IPS-20b (cell line): ENCODE measurements at regions not wholly inside any gene's neighbourhood (a gene's known extent, or its start where the extent isn't known, plus 50 kb on each side); places are given as distances from the start of the nearest gene placed in this dataset.

Experiments used
- H3K27ac ChIP-seq: one replicate; pipeline ENCODE4 v1.5.1; 2013; ENCODE audit warnings: low read length
- H3K27me3 ChIP-seq: 2 replicates; pipeline ENCODE4 v1.6.1; 2013; ENCODE audit warnings: mild to moderate bottlenecking, low read length, inconsistent platforms; ENCODE audit not compliant: insufficient read depth
- H3K36me3 ChIP-seq: 2 replicates; pipeline ENCODE4 v1.6.1; 2013; ENCODE audit warnings: low read depth, mild to moderate bottlenecking, inconsistent platforms, low read length, moderate library complexity; ENCODE audit not compliant: insufficient read depth
- H3K4me1 ChIP-seq: 2 replicates; pipeline ENCODE4 v1.6.1; 2013; ENCODE audit warnings: mild to moderate bottlenecking, control low read depth, inconsistent platforms, low read length, moderate library complexity; ENCODE audit not compliant: insufficient read depth
- H3K4me3 ChIP-seq: 2 replicates; pipeline ENCODE4 v1.5.1; 2013; ENCODE audit warnings: mild to moderate bottlenecking, low read length, inconsistent platforms
- H3K9ac ChIP-seq: 2 replicates; pipeline ENCODE4 v1.6.1; 2013; ENCODE audit warnings: low read depth, mild to moderate bottlenecking, inconsistent platforms, low read length, moderate library complexity
- H3K9me3 ChIP-seq: 2 replicates; pipeline ENCODE4 v1.6.1; 2013; ENCODE audit warnings: mild to moderate bottlenecking, low read depth, low read length, inconsistent platforms; ENCODE audit not compliant: insufficient read depth

DNA sequence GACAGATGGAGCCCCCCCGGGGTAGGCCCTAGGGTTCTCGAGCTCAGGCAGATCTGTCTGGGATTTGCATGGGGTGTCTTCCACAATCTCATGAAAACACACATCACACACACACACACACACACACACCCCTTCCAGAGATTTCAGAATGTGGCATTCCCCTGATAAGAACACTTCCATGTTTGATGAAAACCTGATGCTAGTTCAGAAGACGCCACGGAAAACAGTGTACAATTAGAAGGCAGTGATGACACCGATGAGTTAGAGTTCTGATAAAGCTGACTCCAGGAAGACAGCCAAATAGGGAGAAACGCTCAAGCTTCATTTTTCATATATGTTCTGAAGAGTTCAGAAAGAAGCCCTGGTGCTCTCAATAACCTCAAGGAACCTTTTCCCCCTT, 438.7 kb upstream of the JARID2 start:
- Histone ChIP-seq H3K36me3 (no peaks in the 10 kb centered on the region), H3K9ac (no peak overlapping the region), H3K4me1 (peaks cover 4% of the 10 kb centered on the region; the same call in 1 of the 2 replicates), H3K4me3 (no peak overlapping the region), H3K27ac (no peak overlapping the region), H3K9me3 (no peaks in the 10 kb centered on the region; the same call in 1 of the 2 replicates), H3K27me3 (peaks cover 8% of the 10 kb centered on the region)

DNA sequence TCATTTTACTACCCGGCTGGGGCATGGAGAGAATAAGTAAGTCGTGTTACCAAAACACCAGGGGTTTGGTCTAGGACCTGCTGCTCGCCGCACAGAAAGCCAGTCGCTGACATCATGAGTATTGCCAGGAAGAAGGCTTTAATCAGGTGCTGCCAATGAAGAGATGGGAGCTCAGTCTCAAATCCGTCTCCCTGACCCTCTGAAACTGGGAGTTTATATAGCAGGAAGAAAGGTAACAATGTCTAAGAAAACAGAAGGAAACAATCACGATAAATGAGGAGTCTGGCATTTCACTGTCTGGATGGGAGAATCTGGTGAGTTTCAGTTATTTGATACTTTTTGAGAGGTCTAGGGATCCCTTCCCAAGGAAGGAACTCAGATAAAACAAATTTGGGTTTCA, 437.9 kb upstream of the JARID2 start:
- Histone ChIP-seq H3K9me3 (no peaks in the 10 kb centered on the region; the same call in 1 of the 2 replicates), H3K4me3 (no peak overlapping the region), H3K36me3 (no peaks in the 10 kb centered on the region), H3K9ac (no peak overlapping the region), H3K27me3 (peaks cover 8% of the 10 kb centered on the region), H3K27ac (no peak overlapping the region), H3K4me1 (no peaks in the 10 kb centered on the region; the same call in 1 of the 2 replicates)

DNA sequence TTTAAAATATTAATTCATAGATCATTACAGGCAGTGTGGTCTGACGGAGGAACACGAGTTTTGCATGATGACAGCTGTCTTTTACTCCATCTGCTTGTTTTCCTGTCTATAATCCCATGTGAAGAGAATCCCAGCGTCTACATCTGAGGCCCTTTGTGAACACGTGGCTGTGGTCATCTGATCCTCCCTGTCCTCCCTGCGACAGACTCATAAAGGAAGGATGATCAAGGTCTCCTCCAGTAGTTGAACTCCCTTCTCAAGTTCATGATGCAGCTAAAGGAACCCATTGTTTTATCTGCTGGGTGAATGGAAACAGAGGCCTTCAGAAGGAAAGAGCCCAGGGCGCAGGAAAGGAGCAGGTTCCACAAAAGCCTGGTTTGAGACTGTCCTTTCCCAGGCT, 435.8 kb upstream of the JARID2 start:
- Histone ChIP-seq H3K9ac (no peak overlapping the region), H3K9me3 (no peaks in the 10 kb centered on the region; the same call in 1 of the 2 replicates), H3K27me3 (no peaks in the 10 kb centered on the region), H3K36me3 (no peaks in the 10 kb centered on the region), H3K27ac (no peak overlapping the region), H3K4me1 (no peaks in the 10 kb centered on the region; the same call in 1 of the 2 replicates), H3K4me3 (no peak overlapping the region)

DNA sequence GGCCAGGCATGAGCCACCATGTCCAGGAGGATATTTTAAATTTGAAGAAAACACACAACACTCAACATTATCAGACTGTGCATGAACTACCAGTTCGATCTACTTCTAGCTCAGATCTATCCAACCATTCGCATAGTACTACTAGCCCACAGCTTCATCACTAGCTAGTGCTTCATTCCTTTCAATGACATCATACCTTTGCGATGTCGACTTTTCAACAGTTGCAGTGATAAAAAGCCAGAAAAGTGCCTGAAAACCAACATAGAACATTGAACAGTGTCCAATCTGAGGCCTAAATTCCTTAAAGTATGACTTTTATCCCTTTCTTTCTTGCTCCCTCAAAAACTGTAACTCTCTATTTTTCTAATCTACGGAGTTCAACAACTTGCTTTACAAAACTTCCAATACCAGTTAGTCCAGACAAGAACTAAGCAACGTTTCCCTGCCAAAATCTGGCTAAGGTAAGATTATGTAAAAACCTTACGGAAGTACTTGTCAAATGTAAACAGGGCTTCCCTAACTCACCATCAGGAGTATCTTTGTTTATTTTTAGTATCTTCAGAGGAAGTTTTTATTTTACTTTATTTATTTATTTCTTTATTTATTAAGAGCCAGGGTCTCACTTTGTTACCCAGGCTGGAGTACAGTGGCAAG, 434.0 kb upstream of the JARID2 start:
- Histone ChIP-seq H3K36me3 (no peaks in the 10 kb centered on the region), H3K4me1 (no peaks in the 10 kb centered on the region; the same call in none of the 2 replicates), H3K9ac (no peak overlapping the region), H3K9me3 (no peaks in the 10 kb centered on the region; the same call in 1 of the 2 replicates), H3K4me3 (no peak overlapping the region), H3K27ac (no peak overlapping the region), H3K27me3 (no peaks in the 10 kb centered on the region)

DNA sequence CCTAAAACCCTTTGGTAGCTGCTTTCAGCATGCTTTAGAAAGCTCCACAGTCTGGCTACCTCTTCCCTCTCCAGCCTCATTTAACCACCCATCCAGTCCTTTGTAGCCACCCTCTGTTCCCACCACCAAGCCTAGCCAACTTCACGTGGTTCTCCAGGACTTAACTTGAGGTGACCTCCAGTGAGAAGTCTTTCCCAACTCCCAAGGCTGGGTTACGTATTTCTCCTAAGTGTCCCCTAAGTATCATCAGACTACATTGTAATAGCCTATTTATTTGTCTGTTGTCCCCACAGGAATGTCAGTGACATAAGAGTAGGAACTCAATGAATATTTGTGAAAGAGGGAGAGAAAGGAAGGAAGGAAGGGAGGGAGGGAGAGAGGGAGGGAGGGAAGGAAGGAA, 431.9 kb upstream of the JARID2 start:
- no peaks in the 10 kb centered on the region for H3K27me3 ChIP-seq
- H3K36me3 ChIP-seq = no peaks in the 10 kb centered on the region
- no peak overlapping the region for H3K4me3 ChIP-seq
- H3K9me3 ChIP-seq = no peaks in the 10 kb centered on the region
- no peak overlapping the region for H3K9ac ChIP-seq
- H3K27ac ChIP-seq = no peak overlapping the region
- H3K4me1 ChIP-seq = no peaks in the 10 kb centered on the region; the same call in none of the 2 replicates

DNA sequence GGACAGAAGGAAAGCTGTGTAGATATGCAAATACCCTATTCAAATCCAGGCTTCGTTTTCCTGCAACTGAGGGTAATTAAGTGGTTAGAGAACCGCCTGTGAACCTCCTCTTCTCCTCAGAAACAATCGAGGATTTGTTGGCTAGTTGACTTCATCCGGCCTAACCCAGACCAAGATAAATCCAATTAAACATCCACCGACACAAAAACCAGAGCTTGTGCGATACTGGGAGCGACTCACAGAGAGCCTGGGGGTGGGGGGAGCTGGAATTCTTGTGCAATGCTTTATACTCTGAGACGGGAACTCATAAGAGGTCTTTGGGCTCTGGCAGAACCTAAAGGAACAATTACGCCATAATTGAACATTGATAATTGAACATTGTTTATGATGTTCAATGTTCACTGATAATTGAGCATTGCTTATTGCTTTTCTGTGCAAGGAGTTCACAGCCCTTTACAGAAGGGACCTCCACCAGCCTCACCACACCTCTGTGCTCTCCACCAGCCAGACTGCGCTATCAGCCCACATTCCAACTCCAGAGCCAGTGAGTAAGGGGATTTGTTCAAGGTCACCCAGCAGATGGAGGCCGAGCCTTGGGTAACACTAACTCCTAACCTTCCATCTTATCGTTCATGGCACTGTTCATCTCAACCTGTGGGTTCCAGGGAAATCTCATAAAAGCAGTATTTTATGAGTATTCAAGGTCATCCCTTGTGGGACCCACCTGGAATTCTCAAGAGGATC, 429.6 kb upstream of the JARID2 start:
- no peaks in the 10 kb centered on the region for H3K9me3 ChIP-seq

DNA sequence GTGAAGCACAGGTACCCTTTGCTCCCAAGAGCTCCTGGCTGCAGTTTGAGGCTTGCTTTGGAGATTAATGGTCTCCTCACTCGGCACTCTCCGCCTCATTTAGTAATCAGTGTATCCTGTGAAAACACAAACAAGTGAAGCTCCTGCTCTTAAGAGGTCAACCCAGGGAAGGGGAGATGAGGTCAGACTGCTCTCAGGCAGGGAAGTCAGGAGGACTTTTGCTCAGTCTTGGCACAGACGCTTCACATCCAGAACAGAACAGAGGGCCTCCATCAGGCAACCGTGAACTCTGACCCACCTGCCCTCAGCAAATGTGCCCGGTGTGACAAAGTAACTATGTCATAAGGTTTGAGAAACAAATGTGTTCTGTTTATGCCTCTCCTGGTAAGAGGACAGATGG, 428.8 kb upstream of the JARID2 start:
- H3K27me3 ChIP-seq = no peaks in the 10 kb centered on the region

More for the DNA sequence above, 429.6 kb upstream of the JARID2 start:
- no peak overlapping the region for H3K4me3 ChIP-seq
- H3K27ac ChIP-seq = no peak overlapping the region
- H3K27me3 ChIP-seq = no peaks in the 10 kb centered on the region
- H3K9ac ChIP-seq = no peak overlapping the region
- no peaks in the 10 kb centered on the region for H3K36me3 ChIP-seq
- H3K4me1 ChIP-seq = no peaks in the 10 kb centered on the region; the same call in none of the 2 replicates

DNA sequence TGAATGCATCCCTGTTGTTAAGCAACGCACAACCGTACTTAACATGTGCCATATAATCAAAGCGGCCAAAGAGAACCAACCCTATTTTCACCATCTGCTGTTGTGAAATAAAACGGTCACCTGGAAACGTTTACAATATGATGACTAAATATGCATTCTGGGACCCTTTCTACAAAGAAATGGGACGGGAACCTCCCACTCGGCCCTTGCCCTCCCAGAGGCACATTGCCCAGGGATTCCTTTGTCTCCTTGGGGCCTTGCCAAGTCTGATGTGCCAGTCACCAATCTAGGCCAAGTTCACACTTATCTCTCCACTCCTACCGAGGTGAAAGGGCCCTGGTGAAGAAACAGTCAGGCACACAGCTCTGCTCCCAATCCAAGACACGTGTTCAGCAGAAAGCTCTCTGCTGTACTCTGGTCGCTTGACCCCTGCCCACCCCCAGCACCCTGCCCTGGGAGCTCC, 427.4 kb upstream of the JARID2 start:
- H3K27ac ChIP-seq = no peak overlapping the region
- H3K4me3 ChIP-seq = no peak overlapping the region
- H3K9me3 ChIP-seq = no peaks in the 10 kb centered on the region
- H3K9ac ChIP-seq = no peak overlapping the region
- no peaks in the 10 kb centered on the region for H3K36me3 ChIP-seq
- no peaks in the 10 kb centered on the region; the same call in 1 of the 2 replicates for H3K4me1 ChIP-seq
- no peaks in the 10 kb centered on the region for H3K27me3 ChIP-seq

More for the DNA sequence above, 428.8 kb upstream of the JARID2 start:
- Histone ChIP-seq H3K27ac (no peak overlapping the region), H3K4me1 (no peaks in the 10 kb centered on the region; the same call in none of the 2 replicates), H3K9me3 (no peaks in the 10 kb centered on the region), H3K9ac (no peak overlapping the region), H3K4me3 (no peak overlapping the region), H3K36me3 (no peaks in the 10 kb centered on the region)

DNA sequence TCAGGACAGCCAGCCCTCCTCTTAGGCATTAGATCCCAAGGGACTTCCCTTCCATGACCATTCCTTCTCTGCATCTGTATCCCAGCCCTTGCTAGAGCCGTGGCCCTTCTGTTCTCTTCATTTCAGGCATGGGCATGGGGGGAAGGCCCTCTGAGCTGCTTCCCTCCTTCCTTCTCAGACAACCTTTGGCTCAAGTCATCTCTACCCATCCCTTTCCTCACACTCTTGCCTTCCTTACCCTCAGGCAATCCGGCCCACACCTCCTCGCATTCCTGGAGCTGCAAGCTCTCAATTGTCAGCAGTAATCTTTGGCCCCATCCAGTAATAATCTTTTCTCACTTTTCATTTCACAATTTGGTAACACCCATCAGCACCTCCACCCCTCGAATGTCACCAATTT, 426.9 kb upstream of the JARID2 start:
- Histone ChIP-seq H3K9me3 (no peaks in the 10 kb centered on the region), H3K27ac (no peak overlapping the region), H3K27me3 (no peaks in the 10 kb centered on the region), H3K36me3 (no peaks in the 10 kb centered on the region), H3K9ac (no peak overlapping the region), H3K4me3 (no peak overlapping the region), H3K4me1 (peaks cover 5% of the 10 kb centered on the region; the same call in 1 of the 2 replicates)

DNA sequence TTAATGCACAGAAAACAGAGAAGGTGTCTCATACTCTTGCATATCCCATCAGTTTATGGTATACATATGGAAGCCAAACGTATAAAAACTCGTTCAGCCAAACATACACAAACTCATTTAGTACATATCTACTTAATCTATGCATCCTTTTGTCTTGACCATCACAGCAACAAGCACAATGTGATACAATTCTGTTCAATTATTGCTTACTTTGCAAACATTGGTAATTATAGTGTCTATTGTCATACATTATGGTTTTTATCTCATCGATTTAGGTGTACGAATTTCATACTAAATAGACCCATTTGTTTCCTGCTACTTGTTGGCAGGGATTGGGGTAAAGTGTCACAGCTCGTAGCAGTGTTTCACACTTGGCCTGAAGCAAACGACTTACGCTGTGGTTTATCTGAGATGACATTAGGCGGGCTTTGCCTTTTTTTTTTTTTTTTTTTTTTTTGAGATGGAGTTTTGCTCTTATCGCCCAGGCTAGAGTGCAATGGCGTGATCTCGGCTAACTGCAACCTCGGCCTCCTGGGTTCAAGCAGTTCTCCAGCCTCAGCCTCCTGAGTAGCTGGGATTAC, 425.9 kb upstream of the JARID2 start:
- no peak overlapping the region for H3K4me3 ChIP-seq
- H3K27me3 ChIP-seq = no peaks in the 10 kb centered on the region
- no peak overlapping the region for H3K27ac ChIP-seq
- no peaks in the 10 kb centered on the region for H3K9me3 ChIP-seq
- no peak overlapping the region for H3K9ac ChIP-seq
- H3K4me1 ChIP-seq = peaks cover 14% of the 10 kb centered on the region; the same call in 1 of the 2 replicates
- H3K36me3 ChIP-seq = no peaks in the 10 kb centered on the region

DNA sequence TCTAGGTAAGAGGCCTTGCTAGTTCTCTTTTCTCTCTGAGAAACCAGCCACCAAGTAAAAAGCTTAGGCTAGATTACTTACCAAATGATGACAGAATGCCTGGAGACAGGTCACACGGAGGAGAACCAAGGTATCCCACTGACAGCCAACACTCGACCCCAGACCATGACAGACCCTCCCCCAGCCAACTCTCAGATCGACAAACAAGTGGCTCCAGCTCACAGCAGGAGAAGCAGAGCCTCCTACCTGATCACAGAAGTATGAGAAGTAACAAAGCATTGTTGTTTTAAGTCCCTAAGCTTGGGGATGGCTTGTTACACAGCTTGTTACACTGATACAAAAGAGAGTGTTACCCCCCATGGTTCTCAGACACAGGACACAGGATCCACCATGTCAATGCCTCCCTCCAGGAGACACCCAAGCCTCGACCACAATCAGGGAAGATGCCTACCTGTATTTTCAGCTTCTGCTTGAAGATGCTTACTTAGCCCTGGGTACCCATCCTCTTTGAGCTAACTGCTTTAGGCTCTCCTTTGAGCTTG, 423.8 kb upstream of the JARID2 start:
- H3K27me3 ChIP-seq = no peaks in the 10 kb centered on the region
- no peak overlapping the region for H3K9ac ChIP-seq
- H3K36me3 ChIP-seq = no peaks in the 10 kb centered on the region

More for the DNA sequence above, 423.8 kb upstream of the JARID2 start:
- Histone ChIP-seq H3K9me3 (no peaks in the 10 kb centered on the region), H3K4me3 (no peak overlapping the region), H3K27ac (no peak overlapping the region), H3K4me1 (peaks cover 15% of the 10 kb centered on the region; the same call in 1 of the 2 replicates)
